VCaP (cell line): ENCODE measurements at regions not wholly inside any gene's neighbourhood (a gene's known extent, or its start where the extent isn't known, plus 50 kb on each side); places are given as distances from the start of the nearest gene placed in this dataset.

Source experiments
- H3K27ac ChIP-seq: fragments of 450-650 bp; 2 replicates; pipeline ENCODE4 v1.5.1; 2017
- CTCF ChIP-seq: fragments of 450-650 bp; conservative IDR thresholded peaks from 2 replicates; pipeline ENCODE4 v1.5.1; 2017; ENCODE audit warnings: mild to moderate bottlenecking, moderate library complexity

GRCh38 chr18:1958798-1959197, 612.5 kb downstream of the METTL4 start:
- TF ChIP-seq CTCF, result no peak

GRCh38 chr18:1965016-1965415, 606.3 kb downstream of the METTL4 start:
- no peak for TF ChIP-seq CTCF

More at GRCh38 chr18:1958798-1959197, 612.5 kb downstream of the METTL4 start:
- no peak overlapping the region for H3K27ac ChIP-seq

GRCh38 chr18:1965541-1965940, 605.8 kb downstream of the METTL4 start:
- no peak for TF ChIP-seq CTCF
- no peak overlapping the region for H3K27ac ChIP-seq

More at GRCh38 chr18:1965016-1965415, 606.3 kb downstream of the METTL4 start:
- H3K27ac ChIP-seq, result no peak overlapping the region

GRCh38 chr18:1968801-1969498, 602.4 kb downstream of the METTL4 start:
- TF ChIP-seq CTCF, result no peak
- H3K27ac ChIP-seq, result no peak overlapping the region

GRCh38 chr18:1976484-1976883, 594.8 kb downstream of the METTL4 start:
- no peak for TF ChIP-seq CTCF
- no peak overlapping the region for H3K27ac ChIP-seq

GRCh38 chr18:1982056-1982455, 589.2 kb downstream of the METTL4 start:
- H3K27ac ChIP-seq, result no peak overlapping the region
- TF ChIP-seq CTCF, result no peak

- TF ChIP-seq CTCF, result no peak
- no peak overlapping the region for H3K27ac ChIP-seq
Observed at GRCh38 chr18:1983746-1984515, 587.4 kb downstream of the METTL4 start.
